ENCODE measurements at regions not wholly inside any gene's neighbourhood (a gene's known extent, or its start where the extent isn't known, plus 50 kb on each side); places are given as distances from the start of the nearest gene placed in this dataset.

DNA sequence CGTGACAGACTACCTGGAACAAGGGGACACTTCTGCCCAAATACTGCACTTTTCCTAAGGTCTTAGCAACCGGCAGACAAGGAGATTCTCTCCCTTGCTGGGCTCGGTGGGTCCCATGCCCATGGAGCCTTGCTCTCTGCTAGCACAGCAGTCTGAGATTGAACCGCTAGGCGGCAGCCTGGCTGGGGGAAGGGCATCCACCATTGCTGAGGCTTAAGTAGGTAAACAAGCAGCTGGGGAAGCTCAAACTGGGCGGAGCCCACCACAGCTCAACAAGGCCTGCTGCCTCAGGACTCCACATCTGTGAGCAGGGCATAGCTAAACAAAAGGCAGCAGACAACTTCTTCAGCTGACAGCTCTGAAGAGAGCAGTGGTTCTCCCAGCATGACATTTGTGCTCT lies 87.8 kb upstream of the ASCC3 start:
- ChIA-PET POLR2A (interaction anchor here (0.6 to 1.0 kb wide), 2 partner anchors 9 to 66 kb away, joined by 3 read pairs; no protein-coding TSS in a partner anchor), CTCF (ENCODE audit: unreplicated experiment) (no interaction called here)
- Histone ChIP-seq H3K79me2 (ENCODE audit: insufficient read depth, low read depth, low read length) (no peaks in the 10 kb centered on the region), H3K4me1 (ENCODE audit: insufficient read depth, low read length, poor library complexity, severe bottlenecking) (no peaks in the 10 kb centered on the region), H3K4me3 (ENCODE audit: low read depth, low read length, poor library complexity, severe bottlenecking) (no peak overlapping the region), H3K9me3 (ENCODE audit: low read length) (no peaks in the 10 kb centered on the region), H2AFZ (ENCODE audit: low read length) (no peak overlapping the region), H3K27ac (ENCODE audit: low read depth, low read length, poor library complexity, severe bottlenecking) (no peak overlapping the region), H3K9me2 (ENCODE audit: insufficient read depth, low read length) (no peaks in the 10 kb centered on the region), H3K36me3 (ENCODE audit: insufficient read depth, low read length) (no peaks in the 10 kb centered on the region), H4K20me1 (ENCODE audit: insufficient read depth, low read length) (no peaks in the 10 kb centered on the region), H3K4me2 (ENCODE audit: low read length) (no peak overlapping the region)
- DNase-seq (ENCODE audit: low spot score) = no peak
- BruUV-seq (replicated peaks) = no TSS peak
- intact Hi-C loops (cut with micrococcal nuclease; ENCODE audit: unreplicated experiment) = no loop called here
- no peak for TF ChIP-seq CTCF (conservative IDR thresholded peaks at IDR 0.05; ENCODE audit: low read length)
- TF ChIP-seq EZH2phosphoT487 (IDR thresholded peaks at IDR 0.05; ENCODE audit: borderline replicate concordance, low read depth, low read length) = no peak

GRCh38 chr6:100979267-100979666 lies 98.1 kb upstream of the ASCC3 start:
- Histone ChIP-seq H2AFZ (ENCODE audit: low read length) (no peak overlapping the region), H3K4me1 (ENCODE audit: insufficient read depth, low read length, poor library complexity, severe bottlenecking) (no peaks in the 10 kb centered on the region), H3K4me2 (ENCODE audit: low read length) (no peak overlapping the region), H3K36me3 (ENCODE audit: insufficient read depth, low read length) (no peaks in the 10 kb centered on the region), H3K27ac (ENCODE audit: low read depth, low read length, poor library complexity, severe bottlenecking) (no peak overlapping the region), H4K20me1 (ENCODE audit: insufficient read depth, low read length) (no peaks in the 10 kb centered on the region), H3K79me2 (ENCODE audit: insufficient read depth, low read depth, low read length) (no peaks in the 10 kb centered on the region), H3K4me3 (ENCODE audit: low read depth, low read length, poor library complexity, severe bottlenecking) (no peak overlapping the region), H3K9me2 (ENCODE audit: insufficient read depth, low read length) (no peaks in the 10 kb centered on the region), H3K9me3 (ENCODE audit: low read length) (no peaks in the 10 kb centered on the region)
- BruUV-seq (replicated peaks) = no TSS peak
- TF ChIP-seq CTCF (conservative IDR thresholded peaks at IDR 0.05; ENCODE audit: low read length) = no peak
- no peak for TF ChIP-seq EZH2phosphoT487 (IDR thresholded peaks at IDR 0.05; ENCODE audit: borderline replicate concordance, low read depth, low read length)
- ChIA-PET POLR2A (interaction anchor here (0.6 to 2.6 kb wide), 5 partner anchors 10 to 384 kb away, joined by 3 to 11 read pairs (median 3); no protein-coding TSS in a partner anchor), CTCF (ENCODE audit: unreplicated experiment) (no interaction called here)
- intact Hi-C loops (cut with micrococcal nuclease; ENCODE audit: unreplicated experiment) = no loop called here
- no peak for DNase-seq (ENCODE audit: low spot score)

DNA sequence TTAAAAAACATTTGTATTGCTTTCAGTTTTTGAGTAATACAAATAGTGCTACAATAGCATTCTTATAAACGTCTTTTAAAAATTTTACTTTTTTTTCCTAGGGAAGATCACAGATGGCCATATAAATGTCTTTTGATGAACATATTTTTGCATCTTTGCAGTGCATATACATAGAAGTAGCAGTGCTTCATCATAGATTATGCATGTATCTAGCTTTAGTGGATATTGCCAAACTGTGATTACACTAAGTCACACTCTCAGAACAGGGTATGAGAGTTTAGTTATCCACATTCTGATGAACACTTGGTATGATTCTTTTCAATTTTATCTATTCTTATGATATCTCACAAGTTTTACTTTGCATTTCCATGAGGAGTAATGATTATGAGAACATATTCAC lies 99.8 kb upstream of the ASCC3 start:
- intact Hi-C loops (cut with micrococcal nuclease; ENCODE audit: unreplicated experiment) = no loop called here
- Histone ChIP-seq H3K79me2 (ENCODE audit: insufficient read depth, low read depth, low read length) (no peaks in the 10 kb centered on the region), H2AFZ (ENCODE audit: low read length) (no peak overlapping the region), H3K27ac (ENCODE audit: low read depth, low read length, poor library complexity, severe bottlenecking) (no peak overlapping the region), H3K36me3 (ENCODE audit: insufficient read depth, low read length) (no peaks in the 10 kb centered on the region), H3K9me2 (ENCODE audit: insufficient read depth, low read length) (no peaks in the 10 kb centered on the region), H3K4me2 (ENCODE audit: low read length) (no peak overlapping the region), H3K4me3 (ENCODE audit: low read depth, low read length, poor library complexity, severe bottlenecking) (no peak overlapping the region), H3K4me1 (ENCODE audit: insufficient read depth, low read length, poor library complexity, severe bottlenecking) (no peaks in the 10 kb centered on the region), H3K9me3 (ENCODE audit: low read length) (no peaks in the 10 kb centered on the region), H4K20me1 (ENCODE audit: insufficient read depth, low read length) (no peaks in the 10 kb centered on the region)
- TF ChIP-seq EZH2phosphoT487 (IDR thresholded peaks at IDR 0.05; ENCODE audit: borderline replicate concordance, low read depth, low read length) = no peak
- no peak for TF ChIP-seq CTCF (conservative IDR thresholded peaks at IDR 0.05; ENCODE audit: low read length)
- no TSS peak for BruUV-seq (replicated peaks)
- DNase-seq (ENCODE audit: low spot score) = no peak
- ChIA-PET CTCF (ENCODE audit: unreplicated experiment) (interaction anchor here (1.1 kb wide), 1 partner anchor 9 kb away, joined by 3 read pairs; no protein-coding TSS in a partner anchor), POLR2A (interaction anchor here (0.5 to 2.6 kb wide), 8 partner anchors 8 to 522 kb away, joined by 3 to 11 read pairs (median 3); no protein-coding TSS in a partner anchor)

All from OCI-LY7 (cell line).